GM12865 (cell line): ENCODE measurements at regions not wholly inside any gene's neighbourhood (a gene's known extent, or its start where the extent isn't known, plus 50 kb on each side); places are given as distances from the start of the nearest gene placed in this dataset.
A peak's percentile ranks its signal among the peaks of the same experiment; 100 is the strongest.

Source experiments
- DNase-seq: peaks from one replicate; pipeline ENCODE4 v3.0.0; 2010; ENCODE audit warnings: low read depth
- H3K4me3 ChIP-seq: 2 replicates; pipeline ENCODE4 v1.5.1; 2011; ENCODE audit warnings: mild to moderate bottlenecking, low read depth, low read length, control low read depth
- TF ChIP-seq, protein P1 (sequence below): IDR thresholded peaks from 2 replicates; pipeline ENCODE4 v1.5.1; 2011; ENCODE audit warnings: low read length, control low read depth, low read depth, inconsistent platforms; ENCODE audit not compliant: insufficient read depth; ENCODE audit errors: missing control alignments

DNA sequence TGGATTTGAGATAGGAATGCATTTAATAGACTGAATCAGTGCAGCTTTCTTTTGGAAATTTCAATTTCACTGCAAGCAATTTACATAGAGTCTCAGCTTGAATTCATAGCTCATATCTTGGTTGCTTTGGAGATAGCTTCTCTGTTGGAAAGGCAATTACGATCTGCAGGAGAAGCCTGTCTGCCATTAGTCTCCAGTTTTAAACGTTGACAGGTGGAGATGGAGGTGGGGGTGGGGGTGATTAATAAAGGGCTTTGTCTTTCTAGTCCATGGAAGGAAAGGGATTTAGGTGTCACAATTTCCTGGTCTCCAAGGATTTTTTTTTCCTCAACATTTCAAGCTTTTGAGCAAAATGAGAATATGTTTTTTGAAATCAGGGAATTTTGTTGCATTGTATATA, 184.7 kb downstream of the CARTPT start:
- TF ChIP-seq, protein P1, sequence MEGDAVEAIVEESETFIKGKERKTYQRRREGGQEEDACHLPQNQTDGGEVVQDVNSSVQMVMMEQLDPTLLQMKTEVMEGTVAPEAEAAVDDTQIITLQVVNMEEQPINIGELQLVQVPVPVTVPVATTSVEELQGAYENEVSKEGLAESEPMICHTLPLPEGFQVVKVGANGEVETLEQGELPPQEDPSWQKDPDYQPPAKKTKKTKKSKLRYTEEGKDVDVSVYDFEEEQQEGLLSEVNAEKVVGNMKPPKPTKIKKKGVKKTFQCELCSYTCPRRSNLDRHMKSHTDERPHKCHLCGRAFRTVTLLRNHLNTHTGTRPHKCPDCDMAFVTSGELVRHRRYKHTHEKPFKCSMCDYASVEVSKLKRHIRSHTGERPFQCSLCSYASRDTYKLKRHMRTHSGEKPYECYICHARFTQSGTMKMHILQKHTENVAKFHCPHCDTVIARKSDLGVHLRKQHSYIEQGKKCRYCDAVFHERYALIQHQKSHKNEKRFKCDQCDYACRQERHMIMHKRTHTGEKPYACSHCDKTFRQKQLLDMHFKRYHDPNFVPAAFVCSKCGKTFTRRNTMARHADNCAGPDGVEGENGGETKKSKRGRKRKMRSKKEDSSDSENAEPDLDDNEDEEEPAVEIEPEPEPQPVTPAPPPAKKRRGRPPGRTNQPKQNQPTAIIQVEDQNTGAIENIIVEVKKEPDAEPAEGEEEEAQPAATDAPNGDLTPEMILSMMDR, result no peak
- no peak for DNase-seq
- no peak overlapping the region for H3K4me3 ChIP-seq

DNA sequence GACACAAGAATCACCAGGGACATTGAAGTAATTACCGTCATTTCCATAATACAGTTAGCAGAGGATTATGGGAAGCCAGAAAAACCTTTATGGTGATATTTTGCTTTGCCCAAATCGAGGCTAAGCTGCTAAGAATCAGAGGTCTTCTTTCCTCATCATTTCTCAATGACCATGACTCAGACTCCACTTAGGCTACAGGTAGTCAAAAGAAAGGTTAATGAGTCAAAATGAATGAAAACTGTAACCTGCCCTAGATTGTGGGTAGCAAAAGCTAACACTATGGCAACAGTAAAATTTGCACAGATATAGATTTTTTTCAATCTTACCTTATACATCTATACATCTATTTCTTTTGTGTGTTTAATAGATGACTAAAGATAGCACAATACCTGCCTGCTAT, 185.8 kb downstream of the CARTPT start:
- no peak for DNase-seq
- TF ChIP-seq, protein P1, result no peak
- H3K4me3 ChIP-seq, result no peak overlapping the region

DNA sequence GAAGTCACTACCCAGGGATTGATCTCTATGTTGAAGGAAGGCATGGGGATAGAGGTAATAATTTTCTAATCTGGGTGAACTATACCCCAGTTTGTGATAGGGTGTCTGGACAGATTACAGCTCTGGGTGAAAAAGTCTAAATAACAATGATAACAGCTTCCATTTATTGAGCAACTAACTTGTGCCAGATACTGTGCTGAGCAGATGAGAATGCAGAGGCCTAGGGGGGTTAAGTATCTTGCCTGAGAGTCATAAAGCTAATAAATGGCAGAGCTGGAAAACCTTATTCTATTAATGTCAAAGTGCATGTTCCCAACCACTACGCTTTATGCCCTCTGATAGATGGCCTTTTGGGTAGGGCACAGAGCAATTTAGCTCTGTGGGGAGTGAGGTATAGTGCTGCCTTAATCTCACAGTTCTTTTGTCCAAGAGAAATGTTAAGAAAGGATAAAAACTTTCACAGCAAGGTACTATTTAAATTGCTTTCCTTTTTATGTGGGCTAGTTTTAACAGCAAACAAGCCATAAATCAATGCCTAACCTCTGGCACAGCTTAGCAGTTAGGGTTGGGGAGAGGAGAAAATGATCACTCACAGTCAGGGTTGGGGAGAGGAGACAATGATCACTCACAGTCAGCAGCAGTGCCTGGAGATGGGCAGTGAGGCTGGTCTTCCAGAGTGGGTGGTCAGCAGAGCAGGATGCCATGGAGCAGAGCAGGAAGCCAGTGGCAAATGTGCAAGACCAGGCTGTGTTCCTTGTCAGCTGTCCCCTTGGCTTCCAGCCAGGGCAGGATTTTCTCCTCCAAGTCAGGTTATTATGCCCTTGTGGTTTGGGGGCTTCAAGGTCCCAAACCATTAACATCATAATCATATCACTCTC, 187.0 kb downstream of the CARTPT start:
- H3K4me3 ChIP-seq, result no peak overlapping the region
- TF ChIP-seq, protein P1, result no peak
- DNase-seq, result no peak

DNA sequence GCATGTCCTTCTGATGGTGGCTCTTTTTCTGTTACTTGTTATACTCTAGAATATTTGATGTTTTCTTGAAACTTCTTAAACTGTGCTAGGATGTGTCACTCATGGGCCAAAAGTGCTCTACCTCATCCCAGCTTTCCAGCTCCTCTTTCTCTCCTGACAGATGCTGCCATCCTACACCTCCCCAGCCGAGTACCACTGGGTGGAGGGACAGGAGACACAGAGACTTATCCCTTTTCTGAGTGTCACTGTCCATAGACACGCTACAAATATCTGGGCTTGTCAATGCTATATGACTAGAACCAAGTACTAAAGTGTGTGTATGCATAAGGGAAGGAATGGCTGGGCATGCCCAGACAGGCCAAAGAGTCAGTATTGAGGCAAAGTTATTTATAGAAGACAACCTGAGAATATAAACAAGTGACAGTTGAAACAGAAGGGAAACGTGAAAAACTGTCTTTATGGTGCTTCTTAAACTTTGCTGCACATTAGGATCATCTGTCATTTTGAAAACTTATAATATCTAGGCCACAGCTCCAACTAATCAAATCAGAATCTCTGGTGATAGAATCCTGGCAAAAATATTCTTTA, 188.0 kb downstream of the CARTPT start:
- peak; percentile 61 for DNase-seq
- TF ChIP-seq, protein P1, result no peak
- H3K4me3 ChIP-seq, result no peak overlapping the region

DNA sequence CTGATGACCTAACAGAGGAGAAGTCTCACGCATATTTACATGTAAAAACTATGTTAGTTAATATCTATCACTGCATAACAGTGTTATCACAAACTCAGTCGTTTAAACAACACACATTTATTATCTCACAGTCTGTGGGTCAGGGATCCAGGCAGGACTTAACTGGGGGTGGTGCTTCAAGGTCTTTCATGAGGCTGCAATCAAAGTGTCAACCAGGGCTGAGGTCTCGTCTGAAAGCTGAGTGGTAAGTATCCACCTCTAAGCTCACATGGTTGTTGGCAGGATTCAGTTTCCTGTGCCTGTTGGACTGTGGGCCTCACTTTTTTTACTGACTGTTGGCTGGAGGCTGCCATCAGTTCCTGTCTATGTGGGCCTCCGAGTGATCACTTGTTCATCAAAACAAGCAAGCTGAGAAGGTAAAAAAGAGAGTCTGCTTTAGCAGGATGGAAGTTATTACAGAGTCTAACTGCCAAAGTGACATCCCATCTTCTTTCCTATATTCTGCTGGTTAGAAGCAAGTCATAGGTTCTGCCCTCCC, 188.6 kb downstream of the CARTPT start:
- TF ChIP-seq, protein P1, result no peak
- peak; percentile 10 for DNase-seq
- H3K4me3 ChIP-seq, result no peak overlapping the region

DNA sequence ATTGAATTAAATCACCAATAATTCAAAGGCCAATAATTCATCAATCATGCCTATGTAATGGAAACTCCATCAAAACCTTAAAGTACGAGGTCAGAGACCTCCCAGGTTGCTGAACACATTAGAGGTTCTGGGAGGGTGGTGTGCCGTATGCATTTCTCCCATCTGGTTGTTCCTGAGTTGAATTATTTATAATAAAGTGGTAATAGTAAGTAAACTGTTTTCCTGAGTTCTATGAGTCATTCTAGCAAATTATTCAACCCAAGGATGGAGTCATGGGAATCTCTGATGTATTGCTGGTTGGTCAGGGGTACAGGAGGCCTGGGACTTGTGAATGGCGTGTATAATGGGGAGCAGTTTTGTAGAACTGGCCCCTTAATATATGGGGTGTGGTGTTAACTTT, 191.7 kb downstream of the CARTPT start:
- TF ChIP-seq, protein P1, result no peak
- no peak overlapping the region for H3K4me3 ChIP-seq
- DNase-seq, result no peak
